Neural cell (in vitro differentiated cells): ENCODE measurements at regions not wholly inside any gene's neighbourhood (a gene's known extent, or its start where the extent isn't known, plus 50 kb on each side); places are given as distances from the start of the nearest gene placed in this dataset.

Experiments
- EP300 ChIP-seq: fragments of 450-650 bp; conservative IDR thresholded peaks from 2 replicates; pipeline ENCODE4 v1.6.1; 2014; ENCODE audit warnings: antibody characterized with exemption, mild to moderate bottlenecking, moderate library complexity; ENCODE audit not compliant: poor library complexity, severe bottlenecking
- EZH2 ChIP-seq: fragments of 200-600, 300-800 bp; shearing (Covaris generic), sonication (generic); IDR thresholded peaks from 2 replicates; pipeline ENCODE4 v1.6.1; 2014; ENCODE audit warnings: antibody characterized with exemption, low read length, borderline replicate concordance, mild to moderate bottlenecking; ENCODE audit not compliant: insufficient read depth, poor library complexity, severe bottlenecking
- MXI1 ChIP-seq: fragments of 450-650 bp; conservative IDR thresholded peaks from 2 replicates; pipeline ENCODE4 v1.6.1; 2014; ENCODE audit warnings: antibody characterized with exemption, mild to moderate bottlenecking; ENCODE audit not compliant: poor library complexity, severe bottlenecking
- POLR2AphosphoS5 ChIP-seq: IDR thresholded peaks from 2 replicates; pipeline ENCODE4 v1.6.1; 2012
- RAD21 ChIP-seq: fragments of 450-650 bp; conservative IDR thresholded peaks from 2 replicates; pipeline ENCODE4 v1.6.1; 2014; ENCODE audit warnings: antibody characterized with exemption, mild to moderate bottlenecking, moderate library complexity
- SMC3 ChIP-seq: fragments of 450-650 bp; conservative IDR thresholded peaks from 2 replicates; pipeline ENCODE4 v1.6.1; 2014; ENCODE audit warnings: antibody characterized with exemption, mild to moderate bottlenecking, moderate library complexity; ENCODE audit not compliant: poor library complexity
- TAF1 ChIP-seq: IDR thresholded peaks from 2 replicates; pipeline ENCODE4 v1.6.1; 2012; ENCODE audit warnings: low read depth
- TF ChIP-seq, protein P1 (sequence below): fragments of 450-650 bp; IDR thresholded peaks from 2 replicates; pipeline ENCODE4 v1.5.1; 2014; ENCODE audit warnings: antibody characterized with exemption, mild to moderate bottlenecking, moderate library complexity; ENCODE audit not compliant: poor library complexity, severe bottlenecking
- TF ChIP-seq, protein P2 (sequence below): IDR thresholded peaks from 2 replicates; pipeline ENCODE4 v1.6.1; 2012; ENCODE audit warnings: borderline replicate concordance

DNA sequence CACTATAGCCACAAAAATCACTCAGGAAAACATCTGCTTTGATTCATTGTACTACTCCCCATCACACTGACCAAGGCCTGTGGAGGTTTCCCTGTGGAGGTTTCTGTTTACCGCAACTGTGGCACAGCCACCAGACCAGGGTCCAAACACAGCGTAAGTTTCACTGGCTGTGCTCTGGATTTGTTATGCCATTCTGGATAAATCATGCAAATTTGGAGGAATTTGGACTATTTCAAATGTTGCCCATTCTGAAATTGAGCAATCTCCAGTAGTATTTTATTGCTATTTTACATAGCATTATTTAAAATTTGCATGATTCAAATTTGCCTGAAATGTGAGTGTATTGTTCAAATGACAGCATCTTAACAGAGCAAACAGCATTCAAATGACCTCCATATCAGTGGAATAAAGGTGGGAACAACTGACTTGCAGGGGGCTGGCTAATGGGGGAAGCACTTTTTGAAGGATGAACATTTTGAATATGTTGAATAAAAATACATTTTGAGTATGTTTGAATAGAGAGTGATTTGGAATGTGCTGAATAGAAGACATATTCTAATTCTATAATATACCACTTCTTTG lies 66.1 kb upstream of the ACSL1 start:
- TF ChIP-seq, protein P1, sequence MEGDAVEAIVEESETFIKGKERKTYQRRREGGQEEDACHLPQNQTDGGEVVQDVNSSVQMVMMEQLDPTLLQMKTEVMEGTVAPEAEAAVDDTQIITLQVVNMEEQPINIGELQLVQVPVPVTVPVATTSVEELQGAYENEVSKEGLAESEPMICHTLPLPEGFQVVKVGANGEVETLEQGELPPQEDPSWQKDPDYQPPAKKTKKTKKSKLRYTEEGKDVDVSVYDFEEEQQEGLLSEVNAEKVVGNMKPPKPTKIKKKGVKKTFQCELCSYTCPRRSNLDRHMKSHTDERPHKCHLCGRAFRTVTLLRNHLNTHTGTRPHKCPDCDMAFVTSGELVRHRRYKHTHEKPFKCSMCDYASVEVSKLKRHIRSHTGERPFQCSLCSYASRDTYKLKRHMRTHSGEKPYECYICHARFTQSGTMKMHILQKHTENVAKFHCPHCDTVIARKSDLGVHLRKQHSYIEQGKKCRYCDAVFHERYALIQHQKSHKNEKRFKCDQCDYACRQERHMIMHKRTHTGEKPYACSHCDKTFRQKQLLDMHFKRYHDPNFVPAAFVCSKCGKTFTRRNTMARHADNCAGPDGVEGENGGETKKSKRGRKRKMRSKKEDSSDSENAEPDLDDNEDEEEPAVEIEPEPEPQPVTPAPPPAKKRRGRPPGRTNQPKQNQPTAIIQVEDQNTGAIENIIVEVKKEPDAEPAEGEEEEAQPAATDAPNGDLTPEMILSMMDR = no peak
- TF ChIP-seq RAD21 (no peak), POLR2AphosphoS5 (no peak), TAF1 (no peak), EZH2 (no peak), EP300 (no peak), SMC3 (no peak), MXI1 (no peak)
- TF ChIP-seq, protein P2, sequence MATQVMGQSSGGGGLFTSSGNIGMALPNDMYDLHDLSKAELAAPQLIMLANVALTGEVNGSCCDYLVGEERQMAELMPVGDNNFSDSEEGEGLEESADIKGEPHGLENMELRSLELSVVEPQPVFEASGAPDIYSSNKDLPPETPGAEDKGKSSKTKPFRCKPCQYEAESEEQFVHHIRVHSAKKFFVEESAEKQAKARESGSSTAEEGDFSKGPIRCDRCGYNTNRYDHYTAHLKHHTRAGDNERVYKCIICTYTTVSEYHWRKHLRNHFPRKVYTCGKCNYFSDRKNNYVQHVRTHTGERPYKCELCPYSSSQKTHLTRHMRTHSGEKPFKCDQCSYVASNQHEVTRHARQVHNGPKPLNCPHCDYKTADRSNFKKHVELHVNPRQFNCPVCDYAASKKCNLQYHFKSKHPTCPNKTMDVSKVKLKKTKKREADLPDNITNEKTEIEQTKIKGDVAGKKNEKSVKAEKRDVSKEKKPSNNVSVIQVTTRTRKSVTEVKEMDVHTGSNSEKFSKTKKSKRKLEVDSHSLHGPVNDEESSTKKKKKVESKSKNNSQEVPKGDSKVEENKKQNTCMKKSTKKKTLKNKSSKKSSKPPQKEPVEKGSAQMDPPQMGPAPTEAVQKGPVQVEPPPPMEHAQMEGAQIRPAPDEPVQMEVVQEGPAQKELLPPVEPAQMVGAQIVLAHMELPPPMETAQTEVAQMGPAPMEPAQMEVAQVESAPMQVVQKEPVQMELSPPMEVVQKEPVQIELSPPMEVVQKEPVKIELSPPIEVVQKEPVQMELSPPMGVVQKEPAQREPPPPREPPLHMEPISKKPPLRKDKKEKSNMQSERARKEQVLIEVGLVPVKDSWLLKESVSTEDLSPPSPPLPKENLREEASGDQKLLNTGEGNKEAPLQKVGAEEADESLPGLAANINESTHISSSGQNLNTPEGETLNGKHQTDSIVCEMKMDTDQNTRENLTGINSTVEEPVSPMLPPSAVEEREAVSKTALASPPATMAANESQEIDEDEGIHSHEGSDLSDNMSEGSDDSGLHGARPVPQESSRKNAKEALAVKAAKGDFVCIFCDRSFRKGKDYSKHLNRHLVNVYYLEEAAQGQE = no peak
